SK-MEL-5 (cell line): ENCODE measurements at regions not wholly inside any gene's neighbourhood (a gene's known extent, or its start where the extent isn't known, plus 50 kb on each side); places are given as distances from the start of the nearest gene placed in this dataset.
"Not testable (repeated sequence)": the region's sequence is repeated elsewhere in the genome, so short reads cannot be mapped to it uniquely, and the experiment has no call there.

Experiments
- DNase-seq: peaks from one replicate; pipeline ENCODE4 v3.0.0-alpha.2; 2016; ENCODE audit warnings: low read depth, low spot score
- in situ Hi-C: cut with HindIII; loops from 2 replicates; pipeline ENCODE4 v1.10.0; 2016; ENCODE audit warnings: low sequenced_read_pairs, high pct_unique_total_duplicates, low pct_unique_long_range_greater_than_20kb

DNA sequence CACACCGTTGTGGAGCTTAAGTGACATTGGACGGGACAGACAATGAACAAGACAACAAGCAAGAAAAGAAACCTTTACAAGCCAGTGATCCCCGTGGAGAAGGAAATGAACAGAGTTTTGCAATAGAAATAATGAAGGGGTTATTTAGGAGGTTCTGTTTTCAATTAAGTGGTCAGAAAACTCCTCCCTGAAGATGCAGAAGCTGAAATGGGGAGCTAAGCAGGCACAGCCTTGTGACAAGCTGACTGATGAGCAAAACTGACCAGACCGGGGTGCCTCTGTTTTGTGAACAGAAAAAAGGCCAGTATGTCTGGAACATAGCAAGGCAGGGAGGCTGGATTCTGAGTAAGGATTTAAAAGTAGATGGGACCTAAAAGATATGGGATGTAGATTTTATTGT is 299.8 kb upstream of the POM121L12 start:
- in situ Hi-C loops, result no loop called here

GRCh38 chr7:52728683-52729082 is 306.8 kb upstream of the POM121L12 start:
- in situ Hi-C loops, DNase-seq: not testable (repeated sequence)

More for the DNA sequence above, 299.8 kb upstream of the POM121L12 start:
- no peak for DNase-seq

DNA sequence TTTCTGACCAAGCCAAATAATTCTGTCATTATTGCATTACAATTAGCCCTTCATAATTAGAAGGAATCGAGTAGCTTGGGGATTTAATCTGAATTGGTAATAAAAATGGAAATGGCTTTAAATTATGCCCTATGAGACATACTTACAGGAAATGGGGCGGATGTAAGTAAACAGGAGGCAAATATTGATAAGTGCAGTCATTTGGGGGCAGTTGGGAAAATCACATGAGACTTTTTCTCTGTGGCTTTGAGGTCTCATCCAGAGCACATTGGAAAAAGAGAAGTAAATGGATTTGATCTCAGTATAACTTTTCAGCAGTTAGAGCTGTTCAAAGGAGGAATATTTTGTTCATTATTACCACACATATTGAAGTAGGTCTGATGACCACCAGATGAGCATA is 307.8 kb upstream of the POM121L12 start:
- in situ Hi-C loops, result no loop called here
- no peak for DNase-seq

GRCh38 chr7:52726986-52727385 is 308.4 kb upstream of the POM121L12 start:
- in situ Hi-C loops, result no loop called here
- no peak for DNase-seq

DNA sequence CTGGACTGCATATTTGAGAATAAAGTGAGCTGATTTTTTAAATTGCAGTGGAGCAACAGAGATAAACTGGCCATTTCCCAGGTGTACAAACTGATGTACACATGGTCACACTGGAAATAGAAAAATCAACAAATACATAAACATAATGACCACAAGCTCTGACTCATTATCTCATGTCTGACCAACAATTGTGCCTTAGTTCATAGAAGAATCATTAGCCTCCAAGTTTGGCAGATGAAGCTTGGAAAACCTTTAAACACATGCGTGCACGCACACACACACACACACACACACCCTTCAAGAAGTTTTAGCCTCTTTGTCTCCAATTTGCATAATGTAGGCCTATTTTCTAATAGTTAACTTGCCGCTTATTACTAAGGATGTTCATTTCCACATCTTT is 308.9 kb upstream of the POM121L12 start:
- peak; percentile 12 for DNase-seq
- in situ Hi-C loops, result no loop called here

- DNase-seq, result no peak
- in situ Hi-C loops, result no loop called here
These were observed 311.8 kb upstream of the POM121L12 start for GRCh38 chr7:52723606-52724005.

DNA sequence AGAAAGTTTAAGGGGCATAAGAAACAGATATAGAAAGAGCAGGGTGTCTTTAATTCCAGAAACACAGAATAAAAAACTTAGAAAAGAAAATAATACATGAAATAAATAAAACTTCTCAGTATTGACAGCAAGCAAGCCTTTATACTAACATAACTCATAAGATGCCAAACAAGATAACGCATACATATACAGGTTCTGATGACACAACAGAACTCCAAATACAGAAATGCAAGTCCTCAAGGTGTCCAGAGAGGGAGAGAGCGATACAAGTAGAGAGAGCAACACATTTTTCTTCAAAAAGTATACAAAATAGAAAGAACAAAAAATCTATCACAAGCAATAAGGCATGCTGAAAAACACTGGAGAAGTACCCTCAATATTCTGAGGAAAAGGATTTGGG is 314.6 kb upstream of the POM121L12 start:
- in situ Hi-C loops, result no loop called here
- DNase-seq, result no peak

DNA sequence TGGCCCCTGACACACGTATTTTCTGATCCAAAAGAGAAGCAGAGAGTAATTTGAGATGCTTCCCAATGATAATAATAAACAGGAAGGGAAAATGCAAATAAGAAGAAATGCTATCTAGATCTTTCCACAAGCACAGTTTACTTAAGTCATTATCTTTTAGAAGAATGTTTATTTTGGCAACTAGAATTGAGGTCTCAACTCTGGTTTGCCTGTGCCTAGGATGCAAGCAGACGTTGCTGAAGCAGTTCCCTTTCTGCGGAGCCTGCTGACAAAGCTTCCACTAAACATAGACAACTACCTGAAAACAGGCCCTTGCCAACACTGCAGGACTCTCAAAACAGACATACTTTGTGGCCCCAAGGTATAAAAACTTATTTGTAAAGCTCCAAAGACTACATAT is 315.8 kb upstream of the POM121L12 start:
- no peak for DNase-seq
- in situ Hi-C loops, result no loop called here

GRCh38 chr7:52715701-52716100 is 319.7 kb upstream of the POM121L12 start:
- in situ Hi-C loops, result no loop called here
- no peak for DNase-seq

GRCh38 chr7:52712938-52713337 is 322.5 kb upstream of the POM121L12 start:
- in situ Hi-C loops, result no loop called here
- DNase-seq, result no peak

- in situ Hi-C loops, result no loop called here
- no peak for DNase-seq
These were observed 323.5 kb upstream of the POM121L12 start for GRCh38 chr7:52711951-52712350.

- in situ Hi-C loops, result no loop called here
- no peak for DNase-seq
These were observed 326.6 kb upstream of the POM121L12 start for GRCh38 chr7:52708846-52709245.

DNA sequence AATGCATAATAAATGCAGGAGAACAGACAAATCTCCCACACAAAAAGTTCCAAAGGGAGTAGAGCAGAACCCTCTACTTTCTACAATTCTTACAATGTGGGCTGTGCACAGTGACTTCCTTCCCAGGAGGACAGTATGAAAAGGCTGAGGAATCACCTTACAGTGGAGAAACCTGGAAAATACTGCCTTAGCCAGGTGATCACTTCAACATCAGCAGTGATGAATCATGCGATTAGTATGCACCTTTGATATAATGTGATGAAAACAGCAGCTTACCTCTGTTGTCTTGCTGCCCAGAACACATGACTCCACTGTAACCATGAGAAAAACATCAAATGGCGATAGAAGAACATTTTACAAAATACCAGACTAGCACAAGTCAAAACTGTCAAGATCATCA is 329.7 kb upstream of the POM121L12 start:
- in situ Hi-C loops, result no loop called here

DNA sequence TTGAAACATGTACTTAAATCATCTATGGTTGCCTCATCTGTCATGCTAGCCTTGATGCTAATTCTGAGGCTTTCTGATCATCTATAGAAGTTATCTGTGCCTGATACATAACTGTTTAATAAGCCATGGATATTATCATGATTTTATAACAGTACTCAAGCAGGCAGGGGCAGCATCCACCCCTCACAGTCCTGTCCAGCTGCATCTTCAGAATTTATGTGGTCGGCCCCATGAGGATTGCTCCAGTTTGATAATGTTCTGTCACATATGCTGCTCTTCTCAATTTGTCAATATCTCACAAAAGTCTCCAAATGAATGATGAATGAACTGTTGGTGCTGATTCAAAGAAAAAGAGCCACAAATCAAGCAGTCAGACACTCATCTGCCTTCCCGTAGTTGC is 335.1 kb upstream of the POM121L12 start:
- in situ Hi-C loops, result no loop called here
- no peak for DNase-seq

More for the DNA sequence above, 329.7 kb upstream of the POM121L12 start:
- DNase-seq, result no peak

DNA sequence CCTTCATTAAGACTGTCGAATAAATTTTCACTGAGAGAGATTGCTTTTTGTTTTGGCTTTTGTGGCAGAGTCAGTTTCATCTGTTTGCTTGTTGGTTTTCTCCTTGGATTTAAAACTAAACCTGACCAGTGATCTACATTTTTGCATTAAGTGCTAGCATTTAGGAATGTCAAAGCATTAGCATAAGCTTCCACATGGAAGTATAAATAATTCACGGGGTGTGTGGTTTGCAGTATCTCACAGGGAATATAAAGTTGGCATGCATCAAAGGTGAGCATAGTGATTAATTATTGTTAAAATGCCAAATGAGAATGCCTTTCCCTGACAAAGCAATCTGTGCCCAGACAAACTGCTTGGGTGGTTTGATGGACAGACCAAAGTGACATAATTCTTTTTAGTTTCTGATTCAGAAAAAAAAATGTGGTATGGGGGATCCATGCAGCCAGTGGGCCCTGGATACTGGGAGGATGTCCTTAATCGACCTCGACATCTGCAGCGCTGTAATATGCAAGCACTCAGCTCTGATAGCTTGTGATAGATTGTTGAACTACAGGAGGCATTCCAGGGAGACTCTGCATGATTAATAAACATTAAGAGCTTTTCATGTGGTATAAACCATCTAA is 339.3 kb upstream of the POM121L12 start:
- in situ Hi-C loops, result no loop called here
- no peak for DNase-seq

DNA sequence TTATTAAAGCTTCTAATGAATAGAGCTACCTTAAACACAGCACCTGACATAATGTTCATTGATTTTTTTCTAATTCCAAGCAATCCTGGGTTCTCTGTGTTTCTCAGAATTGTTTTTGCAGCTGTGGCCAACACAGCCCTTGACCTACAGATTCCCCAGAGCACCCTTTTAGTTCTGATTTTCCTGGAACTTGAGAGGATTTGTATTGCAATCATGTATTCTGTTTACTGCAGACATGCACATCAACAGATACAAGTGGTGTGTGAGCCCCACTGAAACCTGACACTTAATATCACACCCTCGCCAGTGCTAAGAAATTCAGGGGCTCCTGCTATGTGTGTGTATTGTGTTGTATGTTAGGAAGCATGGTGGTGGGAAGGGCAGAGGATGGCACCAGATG is 344.2 kb upstream of the POM121L12 start:
- no peak for DNase-seq
- in situ Hi-C loops, result no loop called here

- in situ Hi-C loops, result no loop called here
- DNase-seq, result no peak
These were observed 345.5 kb upstream of the POM121L12 start for GRCh38 chr7:52689912-52690311.

- no peak for DNase-seq
- in situ Hi-C loops, result no loop called here
These were observed 350.1 kb upstream of the POM121L12 start for GRCh38 chr7:52685333-52685732.

DNA sequence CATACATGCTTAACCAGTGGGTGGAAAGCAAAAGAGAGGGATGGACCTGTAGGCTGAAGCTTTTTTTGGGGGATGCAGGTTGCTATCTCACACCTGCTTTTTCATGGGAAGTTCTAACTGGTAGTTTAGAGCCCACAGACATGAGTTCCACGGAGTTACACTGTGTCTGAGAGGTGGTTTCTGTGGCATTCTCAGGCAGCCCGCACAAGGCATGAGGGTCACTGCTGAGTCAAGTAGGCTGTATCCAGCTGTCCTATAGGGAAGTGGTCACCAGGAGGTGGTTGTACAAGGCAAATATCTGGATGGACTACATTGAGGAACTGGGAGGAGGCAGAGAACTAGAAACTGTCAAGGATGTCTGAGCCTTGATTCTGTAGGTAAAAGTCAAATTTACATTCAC is 351.0 kb upstream of the POM121L12 start:
- in situ Hi-C loops, result no loop called here
- no peak for DNase-seq

DNA sequence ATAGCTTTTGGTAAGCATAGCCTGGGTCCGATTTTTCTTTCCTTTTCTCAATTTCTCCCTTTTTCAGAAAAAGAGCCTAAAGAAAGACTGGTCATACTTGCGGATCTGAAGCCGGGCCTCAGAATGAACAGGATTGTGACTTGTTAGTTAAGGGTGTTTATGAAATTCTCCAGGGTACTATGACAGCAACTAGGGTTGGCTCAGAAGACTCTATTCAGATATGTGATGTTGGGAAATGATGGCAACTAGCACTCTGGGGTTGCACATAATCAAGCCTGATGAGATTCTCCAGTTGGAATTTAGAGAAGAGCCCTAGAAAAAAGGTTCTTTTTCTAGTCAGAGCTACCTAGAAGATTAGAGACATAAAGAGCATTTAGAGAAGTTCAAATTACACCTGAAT is 352.4 kb upstream of the POM121L12 start:
- in situ Hi-C loops, result no loop called here
- DNase-seq, result no peak
